DND-41 (cell line): ENCODE measurements at regions not wholly inside any gene's neighbourhood (a gene's known extent, or its start where the extent isn't known, plus 50 kb on each side); places are given as distances from the start of the nearest gene placed in this dataset.
"Not testable (repeated sequence)": the region's sequence is repeated elsewhere in the genome, so short reads cannot be mapped to it uniquely, and the experiment has no call there.

ENCODE experiments used
- ATAC-seq: fragments of 200-7000 bp; cut with Tn5 transposase; 3 replicates; pipeline ENCODE4 v1.9.1; 2021; ENCODE audit warnings: low read depth; ENCODE audit not compliant: insufficient read depth
- DNase-seq: peaks from one replicate; pipeline ENCODE4 v3.0.0-alpha.2; 2020
- H2AFZ ChIP-seq: 2 replicates; pipeline ENCODE4 v1.6.0; 2012; ENCODE audit warnings: low read depth, low read length
- H3K27ac ChIP-seq: 2 replicates; pipeline ENCODE4 v1.5.1; 2012; ENCODE audit warnings: low read length, inconsistent platforms
- H3K27me3 ChIP-seq: fragments of 200-600 bp; sonication (generic); 2 replicates; pipeline ENCODE4 v1.6.0; 2012; ENCODE audit warnings: low read length, mild to moderate bottlenecking, inconsistent platforms; ENCODE audit not compliant: insufficient read depth, poor library complexity
- H3K36me3 ChIP-seq: 2 replicates; pipeline ENCODE4 v1.5.1; 2012; ENCODE audit warnings: low read length, inconsistent platforms; ENCODE audit not compliant: insufficient read depth
- H3K4me1 ChIP-seq: 2 replicates; pipeline ENCODE4 v1.5.1; 2012; ENCODE audit warnings: mild to moderate bottlenecking, low read length; ENCODE audit not compliant: insufficient read depth
- H3K4me2 ChIP-seq: 2 replicates; pipeline ENCODE4 v1.6.0; 2012; ENCODE audit warnings: mild to moderate bottlenecking, moderate library complexity, low read length, inconsistent platforms; ENCODE audit not compliant: insufficient read depth
- H3K4me3 ChIP-seq, 2 experiments: fragments of 200-600 bp in 1 of 2; shearing (Covaris generic) in 1 of 2; 2 replicates each; pipeline ENCODE4 v1.5.1; 2012 to 2016; ENCODE audit warnings: inconsistent platforms in 2 of 2, low read length in 2 of 2, mild to moderate bottlenecking in 2 of 2, low read depth in 1 of 2, moderate library complexity in 1 of 2
- H3K79me2 ChIP-seq: 2 replicates; pipeline ENCODE4 v1.6.0; 2012; ENCODE audit warnings: low read length, inconsistent platforms; ENCODE audit not compliant: insufficient read depth
- H3K9ac ChIP-seq: 2 replicates; pipeline ENCODE4 v1.6.0; 2012; ENCODE audit warnings: low read depth, mild to moderate bottlenecking, inconsistent platforms, low read length, moderate library complexity
- H3K9me3 ChIP-seq: 2 replicates; pipeline ENCODE4 v1.5.1; 2012; ENCODE audit warnings: low read length, moderate library complexity, mild to moderate bottlenecking, inconsistent platforms; ENCODE audit not compliant: insufficient read depth, severe bottlenecking
- H4K20me1 ChIP-seq: 2 replicates; pipeline ENCODE4 v1.6.0; 2012; ENCODE audit warnings: low read length; ENCODE audit not compliant: insufficient read depth
- EZH2 ChIP-seq: IDR thresholded peaks from 3 replicates; pipeline ENCODE4 v1.6.1; 2012; ENCODE audit warnings: borderline replicate concordance, low read depth, mild to moderate bottlenecking, moderate library complexity, low read length, inconsistent platforms; ENCODE audit not compliant: severe bottlenecking
- TF ChIP-seq, protein P1 (sequence below): IDR thresholded peaks from 2 replicates; pipeline ENCODE4 v1.5.1; 2012; ENCODE audit warnings: borderline replicate concordance, low read length, moderate library complexity, mild to moderate bottlenecking; ENCODE audit not compliant: poor library complexity, severe bottlenecking; ENCODE audit errors: extremely low read depth

DNA sequence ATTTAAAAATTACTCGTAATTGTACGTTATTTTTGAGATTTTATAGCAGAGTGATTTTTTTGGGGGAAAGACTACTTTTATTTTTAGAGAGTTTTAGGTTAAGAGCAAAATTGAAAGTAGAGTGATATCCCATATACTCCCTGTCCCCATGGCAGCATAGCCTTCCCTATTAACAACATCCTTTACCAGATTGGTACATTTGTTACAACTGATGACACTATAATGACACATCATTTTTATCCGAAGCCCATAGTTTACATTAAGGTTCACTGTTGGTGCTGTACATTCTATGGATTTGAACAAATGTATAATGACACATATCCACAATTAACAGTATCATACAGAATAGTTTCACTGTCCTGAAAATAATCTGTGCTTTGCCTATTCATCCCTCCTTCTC is 1126.4 kb upstream of the CITED2 start:
- Histone ChIP-seq H3K4me2 (no peak overlapping the region), H3K36me3 (no peaks in the 10 kb centered on the region), H3K4me3 (no peak overlapping the region), H3K79me2 (no peaks in the 10 kb centered on the region), H3K27ac (no peak overlapping the region), H3K4me1 (no peaks in the 10 kb centered on the region), H3K9ac (no peak overlapping the region), H2AFZ (no peak overlapping the region), H4K20me1 (no peaks in the 10 kb centered on the region), H3K27me3 (no peaks in the 10 kb centered on the region), H3K9me3 (no peaks in the 10 kb centered on the region)
- TF ChIP-seq, protein P1, sequence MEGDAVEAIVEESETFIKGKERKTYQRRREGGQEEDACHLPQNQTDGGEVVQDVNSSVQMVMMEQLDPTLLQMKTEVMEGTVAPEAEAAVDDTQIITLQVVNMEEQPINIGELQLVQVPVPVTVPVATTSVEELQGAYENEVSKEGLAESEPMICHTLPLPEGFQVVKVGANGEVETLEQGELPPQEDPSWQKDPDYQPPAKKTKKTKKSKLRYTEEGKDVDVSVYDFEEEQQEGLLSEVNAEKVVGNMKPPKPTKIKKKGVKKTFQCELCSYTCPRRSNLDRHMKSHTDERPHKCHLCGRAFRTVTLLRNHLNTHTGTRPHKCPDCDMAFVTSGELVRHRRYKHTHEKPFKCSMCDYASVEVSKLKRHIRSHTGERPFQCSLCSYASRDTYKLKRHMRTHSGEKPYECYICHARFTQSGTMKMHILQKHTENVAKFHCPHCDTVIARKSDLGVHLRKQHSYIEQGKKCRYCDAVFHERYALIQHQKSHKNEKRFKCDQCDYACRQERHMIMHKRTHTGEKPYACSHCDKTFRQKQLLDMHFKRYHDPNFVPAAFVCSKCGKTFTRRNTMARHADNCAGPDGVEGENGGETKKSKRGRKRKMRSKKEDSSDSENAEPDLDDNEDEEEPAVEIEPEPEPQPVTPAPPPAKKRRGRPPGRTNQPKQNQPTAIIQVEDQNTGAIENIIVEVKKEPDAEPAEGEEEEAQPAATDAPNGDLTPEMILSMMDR = no peak
- TF ChIP-seq EZH2 = no peak
- no peak for ATAC-seq
- no peak for DNase-seq

DNA sequence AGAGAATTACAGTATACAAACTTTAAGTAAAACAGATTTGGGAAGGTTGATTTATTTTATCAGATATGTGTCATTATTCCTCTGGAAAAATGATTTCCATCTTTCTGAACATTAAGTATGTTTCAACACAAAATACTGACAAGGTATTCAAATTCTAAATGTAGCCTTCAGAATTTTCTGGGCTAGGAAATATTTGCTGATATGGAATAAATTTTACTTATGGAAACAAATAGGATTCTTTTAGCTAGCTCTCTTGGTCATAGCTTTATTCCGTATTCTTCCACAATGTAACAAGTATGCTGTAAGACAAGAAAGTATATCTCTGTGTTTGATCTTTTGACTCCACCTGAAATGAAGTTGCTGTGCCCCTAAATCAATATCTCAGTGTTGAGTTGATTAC is 1125.2 kb upstream of the CITED2 start:
- no peaks in the 10 kb centered on the region for H3K9me3 ChIP-seq
- no peaks in the 10 kb centered on the region for H3K4me1 ChIP-seq
- TF ChIP-seq EZH2 = no peak
- TF ChIP-seq, protein P1 = no peak
- no peaks in the 10 kb centered on the region for H3K27me3 ChIP-seq
- no peak for ATAC-seq
- H3K4me2 ChIP-seq = no peak overlapping the region
- H3K4me3 ChIP-seq = no peak overlapping the region
- no peaks in the 10 kb centered on the region for H3K36me3 ChIP-seq
- H3K9ac ChIP-seq = no peak overlapping the region
- no peak overlapping the region for H2AFZ ChIP-seq
- DNase-seq = no peak
- H4K20me1 ChIP-seq = no peaks in the 10 kb centered on the region
- no peak overlapping the region for H3K27ac ChIP-seq
- H3K79me2 ChIP-seq = no peaks in the 10 kb centered on the region

DNA sequence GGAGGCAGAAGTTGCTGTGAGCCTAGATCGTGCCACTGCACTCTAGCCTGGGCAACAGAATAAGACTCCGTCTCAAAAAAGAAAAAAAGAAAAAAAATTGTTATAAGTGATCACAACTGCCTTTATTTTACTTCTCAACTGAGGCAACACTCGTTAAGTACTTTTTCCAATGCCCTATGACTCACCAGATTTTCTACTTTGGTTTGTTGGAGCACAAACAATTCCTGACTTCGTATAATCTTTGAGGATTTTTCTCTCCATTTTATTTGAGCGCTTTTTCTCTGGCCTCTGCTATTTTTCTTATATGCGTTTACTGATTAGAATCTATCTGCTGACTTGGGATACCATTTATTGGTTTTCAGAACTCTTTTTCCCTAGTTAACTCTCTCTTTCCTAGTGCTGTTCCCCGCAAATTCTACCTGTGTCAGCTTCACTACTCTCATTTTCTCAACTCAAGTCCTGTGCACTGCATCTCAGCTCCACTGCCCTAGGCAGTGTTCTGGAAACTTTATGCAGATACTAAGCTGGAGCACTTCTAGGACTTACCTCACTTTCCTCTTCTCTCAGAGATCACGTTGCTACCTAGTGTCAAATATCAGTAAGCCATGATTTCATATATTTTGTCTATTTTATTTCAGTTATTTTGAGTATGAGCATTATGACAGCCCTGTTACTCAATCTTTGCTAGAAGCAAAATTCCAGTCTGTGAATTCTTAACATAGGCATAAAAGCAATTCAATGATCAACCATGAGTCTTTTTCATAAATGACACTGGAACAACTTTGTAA is 1120.1 kb upstream of the CITED2 start:
- H3K27ac ChIP-seq = no peak overlapping the region
- DNase-seq = no peak
- no peaks in the 10 kb centered on the region for H3K36me3 ChIP-seq
- H4K20me1 ChIP-seq = no peaks in the 10 kb centered on the region
- H3K4me2 ChIP-seq = no peak overlapping the region
- no peak overlapping the region for H3K4me3 ChIP-seq
- H2AFZ ChIP-seq = no peak overlapping the region
- no peaks in the 10 kb centered on the region for H3K4me1 ChIP-seq
- H3K27me3 ChIP-seq = no peaks in the 10 kb centered on the region
- no peak for TF ChIP-seq EZH2
- TF ChIP-seq, protein P1 = no peak
- no peak for ATAC-seq
- H3K9me3 ChIP-seq = no peaks in the 10 kb centered on the region
- no peaks in the 10 kb centered on the region for H3K79me2 ChIP-seq
- no peak overlapping the region for H3K9ac ChIP-seq

DNA sequence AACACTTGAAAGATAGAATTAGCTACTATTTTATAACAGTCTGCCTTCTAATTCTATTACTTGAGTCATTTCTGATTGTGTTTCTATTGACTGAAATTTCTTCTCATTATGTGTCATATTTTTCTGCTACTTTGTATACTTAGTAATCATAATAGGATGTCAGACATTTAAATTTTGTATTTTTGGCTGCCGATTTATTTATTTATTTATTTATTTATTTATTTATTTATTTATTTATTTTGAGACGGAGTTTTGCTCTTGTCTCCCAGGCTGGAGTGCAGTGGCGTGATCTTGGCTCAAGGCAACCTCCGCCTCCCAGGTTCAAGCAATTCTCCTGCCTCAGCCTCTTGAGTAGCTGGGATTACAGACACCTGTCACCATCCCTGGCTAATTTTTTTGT is 1119.0 kb upstream of the CITED2 start:
- H3K36me3 ChIP-seq, DNase-seq, H3K79me2 ChIP-seq, H3K4me1 ChIP-seq, H2AFZ ChIP-seq, H3K27ac ChIP-seq, H3K4me3 ChIP-seq, H3K9me3 ChIP-seq, ATAC-seq, H4K20me1 ChIP-seq, H3K4me2 ChIP-seq, H3K9ac ChIP-seq, H3K27me3 ChIP-seq: not testable (repeated sequence)
